ENCODE measurements at regions not wholly inside any gene's neighbourhood (a gene's known extent, or its start where the extent isn't known, plus 50 kb on each side); places are given as distances from the start of the nearest gene placed in this dataset.

GRCh38 chr2:83240611-83241010 is 1218.5 kb downstream of the SUCLG1 start:
- TF ChIP-seq CTCF (IDR thresholded peaks at IDR 0.05) (no peak), ZFX (IDR thresholded peaks at IDR 0.05; ENCODE audit: borderline replicate concordance) (no peak)

Data from 22Rv1 (cell line).